ENCODE measurements at regions not wholly inside any gene's neighbourhood (a gene's known extent, or its start where the extent isn't known, plus 50 kb on each side); places are given as distances from the start of the nearest gene placed in this dataset.

DNA sequence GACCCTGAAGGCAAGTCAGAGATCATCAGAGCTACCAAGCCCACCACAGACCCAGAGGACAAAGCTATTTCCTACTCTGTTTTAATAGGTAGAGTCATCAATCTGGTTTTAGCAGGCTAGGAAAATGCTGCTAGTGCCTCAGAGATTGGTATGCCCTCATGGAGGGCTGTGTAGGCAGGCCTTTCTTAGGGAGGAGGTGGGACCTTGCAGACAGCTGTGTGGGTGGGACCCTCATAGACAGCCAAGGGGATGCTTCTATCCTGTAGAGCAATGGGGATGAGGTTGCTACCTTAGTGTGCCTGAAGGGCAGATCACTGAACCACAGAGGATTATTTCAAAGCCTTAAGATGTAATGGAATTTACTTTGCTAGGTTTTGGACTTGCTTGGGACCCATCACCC, 534.9 kb upstream of the KLF12 start:
- H3K27me3 ChIP-seq (ENCODE audit: control insufficient read depth, insufficient read depth, low read length): no peaks in the 10 kb centered on the region
- intact Hi-C loops (cut with micrococcal nuclease; ENCODE audit: unreplicated experiment) (no loop called here), in situ Hi-C loops (cut with HindIII; ENCODE audit: low pct_unique_long_range_greater_than_20kb, low sequenced_read_pairs) (no loop called here)
- DNase-seq (ENCODE audit: low read depth, low spot score) (no peak), ATAC-seq (no peak)
- ChIA-PET CTCF (no interaction called here), POLR2A (no interaction called here)
- no peaks in the 10 kb centered on the region for H3K4me1 ChIP-seq (ENCODE audit: control insufficient read depth, insufficient read depth, low read length)
- TF ChIP-seq REST (IDR thresholded peaks at IDR 0.05; ENCODE audit: insufficient read depth in 1 of 2, low read depth in 2 of 2, low read length in 1 of 2): no peak
- H3K27ac ChIP-seq (ENCODE audit: low read length): no peak overlapping the region
- H3K9me3 ChIP-seq (ENCODE audit: control insufficient read depth, insufficient read depth, low read depth, low read length): no peaks in the 10 kb centered on the region
- H3K36me3 ChIP-seq (ENCODE audit: control insufficient read depth, insufficient read depth, low read length): no peaks in the 10 kb centered on the region
- H3K4me3 ChIP-seq (ENCODE audit: low read depth in 2 of 2, low read length in 2 of 2): no peak overlapping the region
- no TSS peak for BruUV-seq (replicated peaks)

- Histone ChIP-seq H3K4me1 (ENCODE audit: control insufficient read depth, insufficient read depth, low read length) (no peaks in the 10 kb centered on the region), H3K36me3 (ENCODE audit: control insufficient read depth, insufficient read depth, low read length) (no peaks in the 10 kb centered on the region), H3K27me3 (ENCODE audit: control insufficient read depth, insufficient read depth, low read length) (no peaks in the 10 kb centered on the region), H3K27ac (ENCODE audit: low read length) (no peak overlapping the region), H3K9me3 (ENCODE audit: control insufficient read depth, insufficient read depth, low read depth, low read length) (no peaks in the 10 kb centered on the region), H3K4me3 (ENCODE audit: low read depth in 2 of 2, low read length in 2 of 2) (no peak overlapping the region)
- ChIA-PET CTCF (no interaction called here), POLR2A (no interaction called here)
- DNase-seq (ENCODE audit: low read depth, low spot score) (no peak), ATAC-seq (no peak)
- BruUV-seq (replicated peaks): no TSS peak
- in situ Hi-C loops (cut with HindIII; ENCODE audit: low pct_unique_long_range_greater_than_20kb, low sequenced_read_pairs): no loop called here
- intact Hi-C loops (cut with micrococcal nuclease; ENCODE audit: unreplicated experiment): no loop called here
- TF ChIP-seq POLR2AphosphoS5 (IDR thresholded peaks at IDR 0.05; ENCODE audit: low read depth, low read length): no peak
- no peak for TF ChIP-seq REST (IDR thresholded peaks at IDR 0.05; ENCODE audit: insufficient read depth in 1 of 2, low read depth in 2 of 2, low read length in 1 of 2)
- TF ChIP-seq TCF7L2 (IDR thresholded peaks at IDR 0.05; ENCODE audit: low read depth, low read length): no peak
- TF ChIP-seq, protein P1, sequence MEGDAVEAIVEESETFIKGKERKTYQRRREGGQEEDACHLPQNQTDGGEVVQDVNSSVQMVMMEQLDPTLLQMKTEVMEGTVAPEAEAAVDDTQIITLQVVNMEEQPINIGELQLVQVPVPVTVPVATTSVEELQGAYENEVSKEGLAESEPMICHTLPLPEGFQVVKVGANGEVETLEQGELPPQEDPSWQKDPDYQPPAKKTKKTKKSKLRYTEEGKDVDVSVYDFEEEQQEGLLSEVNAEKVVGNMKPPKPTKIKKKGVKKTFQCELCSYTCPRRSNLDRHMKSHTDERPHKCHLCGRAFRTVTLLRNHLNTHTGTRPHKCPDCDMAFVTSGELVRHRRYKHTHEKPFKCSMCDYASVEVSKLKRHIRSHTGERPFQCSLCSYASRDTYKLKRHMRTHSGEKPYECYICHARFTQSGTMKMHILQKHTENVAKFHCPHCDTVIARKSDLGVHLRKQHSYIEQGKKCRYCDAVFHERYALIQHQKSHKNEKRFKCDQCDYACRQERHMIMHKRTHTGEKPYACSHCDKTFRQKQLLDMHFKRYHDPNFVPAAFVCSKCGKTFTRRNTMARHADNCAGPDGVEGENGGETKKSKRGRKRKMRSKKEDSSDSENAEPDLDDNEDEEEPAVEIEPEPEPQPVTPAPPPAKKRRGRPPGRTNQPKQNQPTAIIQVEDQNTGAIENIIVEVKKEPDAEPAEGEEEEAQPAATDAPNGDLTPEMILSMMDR (IDR thresholded peaks at IDR 0.05): no peak
- no peak for TF ChIP-seq SIN3A (IDR thresholded peaks at IDR 0.05; ENCODE audit: borderline replicate concordance, insufficient read depth, low read depth, low read length)
Observed at GRCh38 chr13:74667656-74668203, 533.5 kb upstream of the KLF12 start.

Data from Panc1 (cell line).